HG02884 (cell line): ENCODE measurements at regions not wholly inside any gene's neighbourhood (a gene's known extent, or its start where the extent isn't known, plus 50 kb on each side); places are given as distances from the start of the nearest gene placed in this dataset.
"Not testable (repeated sequence)": the region's sequence is repeated elsewhere in the genome, so short reads cannot be mapped to it uniquely, and the experiment has no call there.

Experiments
- ATAC-seq: cut with Tn5 transposase; IDR thresholded peaks from one replicate; pipeline ENCODE4 v1.9.1; 2021; ENCODE audit warnings: mild to moderate bottlenecking, moderate library complexity; ENCODE audit not compliant: unreplicated experiment

DNA sequence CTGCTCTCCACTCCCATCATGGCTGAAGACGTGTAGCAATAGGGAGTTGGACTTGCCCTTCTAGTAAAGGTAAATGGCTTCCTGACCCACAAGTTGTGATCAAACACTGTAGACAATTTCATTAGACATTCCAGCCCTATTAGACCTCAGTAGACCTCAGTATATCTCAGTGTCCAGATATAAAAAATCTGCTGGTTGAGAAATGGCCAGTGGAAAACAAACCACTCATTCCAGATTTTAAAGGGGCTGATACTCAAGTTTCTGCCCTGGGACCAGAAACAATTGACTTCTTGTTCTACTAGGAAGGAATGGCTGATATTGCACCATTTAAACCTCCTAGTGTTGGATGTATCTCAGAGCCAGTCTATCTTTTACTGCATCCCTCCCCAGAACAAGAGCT, 613.2 kb downstream of the PDCD6IP start:
- no peak for ATAC-seq

GRCh38 chr3:34419801-34420200, 621.4 kb downstream of the PDCD6IP start:
- ATAC-seq, result no peak

DNA sequence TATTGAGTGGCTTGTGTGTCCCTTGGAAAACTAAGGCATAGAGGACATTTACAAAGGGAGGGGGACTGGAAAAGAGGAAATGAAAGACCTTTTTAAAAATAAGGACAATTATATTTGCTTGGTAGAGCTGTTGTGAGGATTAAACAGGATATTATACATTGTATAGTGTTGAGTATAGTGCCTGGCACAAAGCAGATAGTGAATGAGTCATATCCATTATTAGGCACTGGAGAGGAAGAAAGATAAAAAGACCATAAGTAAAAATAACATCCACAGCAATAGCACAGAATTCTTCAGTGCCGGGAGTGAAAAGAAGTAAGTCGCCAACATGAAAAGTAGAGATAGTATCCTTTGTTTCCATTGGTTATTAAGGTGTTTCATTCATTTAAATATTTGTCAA, 623.3 kb downstream of the PDCD6IP start:
- no peak for ATAC-seq

GRCh38 chr3:34439796-34440195, 641.4 kb downstream of the PDCD6IP start:
- ATAC-seq, result no peak

GRCh38 chr3:34444137-34444536, 645.7 kb downstream of the PDCD6IP start:
- ATAC-seq, result no peak

GRCh38 chr3:34449305-34449704, 650.9 kb downstream of the PDCD6IP start:
- no peak for ATAC-seq

DNA sequence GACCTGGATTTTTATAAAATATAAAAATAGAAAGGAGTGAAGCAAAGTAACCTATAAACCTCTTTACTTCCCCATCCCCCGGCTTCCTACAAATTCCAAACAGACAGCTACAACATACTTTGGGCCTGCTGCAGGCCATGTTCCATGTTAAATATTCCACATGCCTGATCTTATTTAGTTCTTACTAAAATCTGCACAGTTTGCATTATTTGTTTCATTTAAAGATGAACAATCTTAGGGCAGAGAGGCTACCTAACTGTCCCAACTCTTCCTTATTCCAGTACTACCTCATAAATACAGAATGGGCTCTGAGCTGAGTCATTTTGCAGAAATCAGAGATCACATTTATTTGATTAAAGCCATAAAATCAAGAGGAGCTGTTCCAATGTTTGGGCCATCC, 665.0 kb downstream of the PDCD6IP start:
- ATAC-seq, result no peak

- ATAC-seq, result no peak
These were observed 666.2 kb downstream of the PDCD6IP start for GRCh38 chr3:34464646-34465045.

- no peak for ATAC-seq
These were observed 677.4 kb downstream of the PDCD6IP start for GRCh38 chr3:34475851-34476250.

- ATAC-seq, result no peak
These were observed 685.0 kb downstream of the PDCD6IP start for GRCh38 chr3:34483311-34483887.

GRCh38 chr3:34504366-34504765, 705.9 kb downstream of the PDCD6IP start:
- ATAC-seq, result no peak

DNA sequence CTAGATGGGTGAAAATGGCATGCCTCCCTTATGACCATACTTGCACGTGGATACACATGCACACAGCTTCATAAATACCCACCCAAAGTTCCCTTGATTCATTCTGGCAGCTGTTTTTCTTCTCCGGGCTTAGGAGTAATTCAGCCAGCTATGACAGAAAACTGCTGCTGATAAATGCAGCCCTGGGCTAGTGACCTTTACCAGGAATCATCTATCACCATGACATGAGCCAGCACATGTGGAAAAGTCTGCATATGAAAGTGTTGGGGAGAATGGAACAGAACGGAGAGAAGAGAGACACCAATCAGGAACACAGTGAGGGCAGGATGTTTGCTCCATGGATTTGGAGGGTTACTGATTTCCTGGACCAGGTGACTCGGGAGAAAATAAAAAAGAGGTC, 706.3 kb downstream of the PDCD6IP start:
- no peak for ATAC-seq

DNA sequence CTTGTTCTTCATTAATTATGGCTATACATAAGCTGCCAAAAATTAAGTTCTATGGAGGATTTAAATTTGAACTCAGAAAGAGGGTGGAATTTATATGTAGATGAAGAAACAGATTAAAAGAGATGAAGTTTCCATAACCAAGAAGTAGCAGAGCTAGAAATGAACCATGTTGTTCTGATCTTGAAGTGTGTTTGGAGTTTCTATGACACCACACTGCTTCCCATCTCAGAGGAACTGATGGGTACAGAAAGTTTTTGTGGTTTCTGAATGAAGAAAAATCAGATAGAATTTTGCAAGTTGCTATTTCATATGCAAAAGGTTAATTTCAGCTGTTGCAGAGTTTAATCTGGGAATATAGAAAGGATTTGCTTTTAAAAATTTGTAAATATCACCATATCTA, 710.3 kb downstream of the PDCD6IP start:
- no peak for ATAC-seq

DNA sequence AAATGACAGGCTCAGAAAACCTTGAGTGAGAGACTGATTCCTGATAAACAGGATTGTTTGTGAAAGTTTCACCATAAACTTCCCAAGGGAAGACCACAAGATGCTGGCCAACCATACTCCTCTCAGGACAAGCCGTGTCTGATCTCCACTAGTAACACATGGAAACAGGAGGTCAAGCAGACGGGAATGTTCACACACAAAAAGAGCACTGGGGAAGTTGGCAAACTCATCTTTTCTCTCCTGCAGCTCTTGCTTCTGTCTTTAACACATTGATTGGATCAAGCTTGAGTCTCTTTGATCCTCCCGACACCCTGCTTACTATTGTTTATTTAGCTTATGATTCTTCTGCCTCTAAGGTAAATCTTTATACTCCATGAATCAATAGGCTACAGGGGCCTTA, 713.5 kb downstream of the PDCD6IP start:
- no peak for ATAC-seq

- not testable (repeated sequence) for ATAC-seq
These were observed 720.6 kb downstream of the PDCD6IP start for GRCh38 chr3:34519008-34519407.

- no peak for ATAC-seq
These were observed 732.7 kb downstream of the PDCD6IP start for GRCh38 chr3:34531156-34531555.

DNA sequence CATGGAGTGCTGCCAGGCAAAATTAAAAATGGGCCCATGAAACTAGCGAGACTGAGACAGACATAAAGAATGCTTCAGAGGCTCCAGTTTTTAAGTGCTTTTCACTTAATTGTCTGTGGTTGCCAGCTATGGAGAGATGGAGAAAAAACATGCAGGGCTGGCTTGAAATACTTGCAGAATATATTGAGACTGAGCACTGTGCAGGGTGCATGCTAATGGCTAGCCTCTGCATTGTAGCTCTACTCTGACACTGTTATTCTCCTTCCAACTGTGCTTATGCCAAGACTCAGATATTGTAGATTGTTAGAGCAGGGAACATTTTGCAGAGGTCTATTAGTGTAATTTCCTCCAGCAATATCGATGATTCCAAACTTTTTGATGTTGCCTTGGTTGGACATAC, 735.0 kb downstream of the PDCD6IP start:
- no peak for ATAC-seq

DNA sequence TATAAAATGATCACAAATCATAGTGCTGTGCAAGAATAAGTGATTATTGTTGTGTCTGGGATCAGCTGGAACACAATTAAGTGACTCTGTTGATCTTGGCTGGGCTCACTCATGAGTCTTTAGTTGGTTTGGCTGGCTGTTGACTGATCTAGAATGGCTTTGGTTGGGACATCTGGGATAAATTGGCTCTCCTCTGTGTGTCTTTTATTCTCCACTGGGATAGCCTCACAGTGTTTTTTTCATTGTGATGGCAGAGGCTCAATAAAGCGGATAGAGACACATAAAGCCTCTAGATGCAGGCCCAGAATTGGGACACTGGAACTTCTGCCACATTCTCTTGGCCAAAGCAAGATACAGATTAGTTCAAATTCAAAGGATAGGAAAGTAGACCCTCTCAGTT, 735.6 kb downstream of the PDCD6IP start:
- no peak for ATAC-seq

- no peak for ATAC-seq
These were observed 745.7 kb downstream of the PDCD6IP start for GRCh38 chr3:34544136-34544535.

DNA sequence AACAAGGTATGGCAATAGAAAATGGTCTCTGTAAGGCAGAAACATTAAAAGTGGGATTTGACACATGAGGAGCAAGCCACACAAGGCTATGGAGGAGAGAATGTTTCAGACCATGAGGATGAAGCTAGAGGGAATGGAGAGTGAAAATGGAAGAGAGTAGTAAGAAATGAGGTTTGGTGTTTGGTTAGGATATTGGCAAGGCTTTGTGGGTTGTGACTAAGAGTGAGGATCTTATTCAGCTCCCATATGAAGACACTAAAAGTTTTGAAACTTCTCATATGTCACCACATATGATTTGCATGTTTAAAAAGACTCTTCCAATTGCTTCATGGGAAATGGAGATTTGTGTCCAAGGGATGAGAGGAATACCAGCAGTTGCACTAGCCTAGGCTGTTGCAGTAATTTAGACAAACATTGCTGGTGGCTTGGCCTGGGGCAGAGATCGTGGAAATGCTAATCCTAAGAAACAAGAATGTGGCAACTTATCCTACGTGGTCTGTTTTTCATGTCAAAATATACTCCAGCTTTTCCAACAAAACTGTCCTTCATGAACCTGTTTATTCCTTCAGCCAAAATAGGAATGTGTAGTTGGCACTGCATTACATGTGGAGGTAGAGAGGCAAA, 749.0 kb downstream of the PDCD6IP start:
- ATAC-seq, result no peak

DNA sequence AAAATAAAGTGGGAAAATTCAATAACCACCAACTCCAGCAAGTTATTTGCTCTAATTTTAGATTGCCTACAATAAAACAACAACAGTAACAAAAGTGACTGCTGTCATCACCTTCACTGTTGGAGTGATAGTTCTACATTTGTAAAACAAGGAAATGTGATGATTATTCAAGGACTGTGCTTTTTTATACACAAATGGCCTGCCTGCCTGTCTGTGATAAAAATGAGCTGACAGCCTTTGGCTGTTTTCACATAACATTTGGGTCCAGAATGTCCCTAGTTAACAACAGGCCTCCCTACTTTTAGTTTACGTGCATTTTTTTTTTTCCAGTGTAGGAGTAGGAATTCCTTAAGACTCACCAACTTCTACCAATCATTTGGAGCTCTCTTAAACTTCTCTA, 768.8 kb downstream of the PDCD6IP start:
- ATAC-seq, result no peak

GRCh38 chr3:34568766-34569165, 770.3 kb downstream of the PDCD6IP start:
- no peak for ATAC-seq

DNA sequence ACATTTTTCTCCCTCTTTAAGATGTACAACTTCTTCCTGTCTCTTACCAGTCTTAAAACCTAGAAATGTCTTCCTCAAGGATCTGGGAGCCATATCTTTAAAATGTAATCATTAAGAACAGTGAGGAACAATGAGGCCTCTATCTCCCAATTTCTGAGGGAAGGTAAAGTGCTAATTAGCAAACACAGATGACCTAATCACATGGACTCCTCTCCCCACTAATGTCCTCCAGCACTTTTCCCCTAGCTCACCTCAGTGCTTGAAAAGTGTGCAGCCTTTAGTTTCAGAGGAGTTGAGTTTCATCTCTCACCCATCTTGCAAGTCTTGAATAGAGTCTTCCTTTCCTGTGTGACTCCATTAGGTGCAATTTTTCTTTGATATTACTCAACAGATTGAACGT, 771.0 kb downstream of the PDCD6IP start:
- ATAC-seq, result no peak
